GM12874 (cell line): ENCODE measurements at regions not wholly inside any gene's neighbourhood (a gene's known extent, or its start where the extent isn't known, plus 50 kb on each side); places are given as distances from the start of the nearest gene placed in this dataset.
A peak's percentile ranks its signal among the peaks of the same experiment; 100 is the strongest.

Experiments used
- TF ChIP-seq, protein P1 (sequence below): IDR thresholded peaks from 2 replicates; pipeline ENCODE4 v1.5.1; 2011; ENCODE audit warnings: low read depth, mild to moderate bottlenecking, control low read depth, low read length, moderate library complexity; ENCODE audit not compliant: insufficient read depth

DNA sequence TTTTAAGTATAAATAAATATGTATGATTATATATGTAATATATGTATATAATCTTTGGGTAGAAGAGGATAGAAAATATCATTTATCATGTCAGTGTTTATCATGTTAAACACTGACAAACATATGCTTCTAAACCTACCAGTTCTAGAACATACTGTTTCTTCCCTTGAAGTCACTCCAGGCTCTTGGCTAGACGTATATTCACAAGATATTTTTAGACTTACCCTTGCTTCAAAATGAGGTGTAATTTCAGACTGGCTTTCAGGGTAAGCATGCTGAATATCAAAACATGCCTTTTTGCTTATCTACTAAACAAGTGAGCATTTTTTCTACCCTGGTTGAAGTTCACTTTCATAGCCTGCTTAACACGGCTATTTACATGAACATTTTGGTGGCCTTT is 642.4 kb upstream of the PKDCC start:
- TF ChIP-seq, protein P1, sequence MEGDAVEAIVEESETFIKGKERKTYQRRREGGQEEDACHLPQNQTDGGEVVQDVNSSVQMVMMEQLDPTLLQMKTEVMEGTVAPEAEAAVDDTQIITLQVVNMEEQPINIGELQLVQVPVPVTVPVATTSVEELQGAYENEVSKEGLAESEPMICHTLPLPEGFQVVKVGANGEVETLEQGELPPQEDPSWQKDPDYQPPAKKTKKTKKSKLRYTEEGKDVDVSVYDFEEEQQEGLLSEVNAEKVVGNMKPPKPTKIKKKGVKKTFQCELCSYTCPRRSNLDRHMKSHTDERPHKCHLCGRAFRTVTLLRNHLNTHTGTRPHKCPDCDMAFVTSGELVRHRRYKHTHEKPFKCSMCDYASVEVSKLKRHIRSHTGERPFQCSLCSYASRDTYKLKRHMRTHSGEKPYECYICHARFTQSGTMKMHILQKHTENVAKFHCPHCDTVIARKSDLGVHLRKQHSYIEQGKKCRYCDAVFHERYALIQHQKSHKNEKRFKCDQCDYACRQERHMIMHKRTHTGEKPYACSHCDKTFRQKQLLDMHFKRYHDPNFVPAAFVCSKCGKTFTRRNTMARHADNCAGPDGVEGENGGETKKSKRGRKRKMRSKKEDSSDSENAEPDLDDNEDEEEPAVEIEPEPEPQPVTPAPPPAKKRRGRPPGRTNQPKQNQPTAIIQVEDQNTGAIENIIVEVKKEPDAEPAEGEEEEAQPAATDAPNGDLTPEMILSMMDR: no peak

- TF ChIP-seq, protein P1: no peak
Observed at GRCh38 chr2:41409328-41409727, 638.5 kb upstream of the PKDCC start.

DNA sequence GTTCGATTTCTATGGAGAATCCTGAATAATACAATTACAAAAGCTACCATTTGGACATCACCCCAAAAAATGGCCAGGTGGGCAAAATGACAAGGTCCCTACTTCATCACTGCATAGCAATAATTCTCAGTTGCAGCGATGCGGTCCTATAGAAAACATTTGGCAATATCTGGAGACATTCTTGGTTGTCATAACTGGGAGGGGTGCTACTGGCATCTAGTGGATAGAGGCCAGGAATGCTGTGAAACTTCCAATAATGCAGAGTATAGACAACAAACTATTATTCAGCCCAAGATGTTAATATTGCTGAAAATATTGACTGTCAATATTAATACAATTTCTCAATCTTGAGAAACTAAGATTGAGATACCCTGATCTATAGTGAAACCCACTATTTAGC is 637.8 kb upstream of the PKDCC start:
- TF ChIP-seq, protein P1: no peak

GRCh38 chr2:41413813-41414485 is 633.9 kb upstream of the PKDCC start:
- TF ChIP-seq, protein P1: no peak

- TF ChIP-seq, protein P1: peak; percentile 51; the same call in 1 of the 2 replicates
Observed at GRCh38 chr2:41414486-41415230, 633.2 kb upstream of the PKDCC start.

DNA sequence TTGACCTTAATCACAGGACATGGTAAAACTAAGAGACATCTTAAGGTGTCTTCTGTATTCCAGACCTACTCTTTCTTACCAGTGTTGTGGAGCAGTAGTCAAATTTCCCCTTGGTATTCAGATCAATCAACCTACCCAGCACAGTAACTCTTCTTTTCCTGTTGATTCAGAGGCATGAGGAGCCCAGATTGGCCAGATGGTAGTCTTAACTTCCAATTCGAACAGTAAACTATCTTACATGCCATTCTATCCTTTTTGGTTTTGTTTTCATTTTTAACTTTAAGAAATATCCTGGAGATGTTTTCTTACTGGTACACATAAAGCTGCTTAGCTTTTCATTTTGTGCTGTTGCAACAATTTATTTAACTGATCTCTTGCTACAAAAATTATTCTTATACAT is 630.3 kb upstream of the PKDCC start:
- TF ChIP-seq, protein P1: no peak

- TF ChIP-seq, protein P1: no peak
Observed at GRCh38 chr2:41420219-41420618, 627.6 kb upstream of the PKDCC start.
